Left forelimb (tissue), 1 donor: ENCODE measurements at regions not wholly inside any gene's neighbourhood (a gene's known extent, or its start where the extent isn't known, plus 50 kb on each side); places are given as distances from the start of the nearest gene placed in this dataset.
"Not testable (repeated sequence)": the region's sequence is repeated elsewhere in the genome, so short reads cannot be mapped to it uniquely, and the experiment has no call there.

Source experiments
- DNase-seq: peaks from one replicate; pipeline ENCODE4 v3.0.0-alpha.2; 2018; ENCODE audit warnings: low spot score

DNA sequence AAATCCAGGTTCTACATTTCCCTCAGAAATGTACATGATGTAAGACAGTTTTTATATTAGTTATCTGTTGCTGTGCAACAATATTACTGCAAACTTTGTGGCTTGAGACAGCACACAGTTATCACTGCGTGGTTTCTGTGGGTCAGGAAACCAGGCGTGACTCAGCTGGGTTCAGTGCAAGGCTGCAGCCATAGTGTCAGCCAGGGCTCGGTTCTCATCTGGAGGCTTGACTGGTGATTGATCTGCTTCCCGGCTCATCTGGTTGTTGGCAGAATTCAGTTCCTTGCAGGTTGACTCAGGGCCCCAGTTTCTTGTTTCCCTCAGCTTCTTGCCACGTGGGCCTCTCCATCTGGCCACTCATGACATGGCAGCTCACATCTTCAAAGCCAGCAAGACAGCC lies 146.8 kb upstream of the ROPN1B start:
- DNase-seq, result not testable (repeated sequence)

DNA sequence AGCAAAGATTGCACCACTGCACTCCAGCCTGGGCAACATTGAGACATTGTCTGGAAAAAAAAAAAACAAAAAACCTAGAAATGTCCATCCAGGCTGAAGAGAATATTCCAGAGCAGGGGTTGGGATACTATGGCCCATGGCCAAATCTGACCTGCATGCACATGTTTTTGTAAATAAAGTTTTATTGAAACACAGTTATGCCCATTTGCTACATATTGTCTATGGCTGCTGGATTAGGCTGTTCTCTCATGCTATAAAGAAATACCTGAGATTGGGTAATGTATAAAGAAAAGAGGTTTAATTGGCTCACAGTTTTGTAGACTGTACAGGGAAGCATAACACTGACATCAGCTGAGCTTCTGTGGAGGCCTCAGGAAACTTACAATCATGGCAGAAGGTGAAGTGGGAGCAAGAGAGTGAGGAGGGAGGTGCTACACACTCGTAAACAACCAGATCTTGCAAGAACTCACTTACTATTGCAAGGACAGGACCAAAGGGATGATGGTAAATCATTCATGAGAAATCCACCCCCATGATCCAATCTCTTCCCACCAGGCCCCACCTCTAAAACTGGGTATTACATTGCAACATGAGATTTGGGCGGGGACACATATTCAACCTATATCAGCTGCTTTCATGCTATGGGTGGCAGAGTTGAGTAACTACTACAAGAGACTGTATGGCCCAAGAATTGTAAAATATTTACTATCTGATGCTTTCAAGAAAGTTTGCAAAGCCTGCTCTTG lies 137.8 kb upstream of the ROPN1B start:
- DNase-seq, result not testable (repeated sequence)

DNA sequence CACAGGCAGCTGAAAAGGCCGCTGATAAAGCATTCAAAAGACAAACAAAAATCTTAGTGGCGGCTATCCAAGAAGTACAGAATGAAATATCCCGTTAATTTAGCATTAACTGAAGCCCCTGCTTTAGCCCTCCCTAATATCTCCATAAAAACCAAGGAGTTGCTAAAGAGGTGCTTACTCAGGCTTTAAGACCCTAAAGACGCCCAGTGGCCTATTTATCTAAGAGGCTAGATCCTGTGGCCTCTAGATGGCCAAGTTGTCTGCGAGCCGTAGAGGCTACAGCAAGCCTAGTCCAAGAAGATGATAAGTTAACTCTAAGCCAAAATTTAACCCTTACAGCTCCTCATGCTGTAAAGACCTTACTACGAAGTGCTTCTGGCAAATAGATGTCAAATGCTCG lies 133.4 kb upstream of the ROPN1B start:
- not testable (repeated sequence) for DNase-seq

DNA sequence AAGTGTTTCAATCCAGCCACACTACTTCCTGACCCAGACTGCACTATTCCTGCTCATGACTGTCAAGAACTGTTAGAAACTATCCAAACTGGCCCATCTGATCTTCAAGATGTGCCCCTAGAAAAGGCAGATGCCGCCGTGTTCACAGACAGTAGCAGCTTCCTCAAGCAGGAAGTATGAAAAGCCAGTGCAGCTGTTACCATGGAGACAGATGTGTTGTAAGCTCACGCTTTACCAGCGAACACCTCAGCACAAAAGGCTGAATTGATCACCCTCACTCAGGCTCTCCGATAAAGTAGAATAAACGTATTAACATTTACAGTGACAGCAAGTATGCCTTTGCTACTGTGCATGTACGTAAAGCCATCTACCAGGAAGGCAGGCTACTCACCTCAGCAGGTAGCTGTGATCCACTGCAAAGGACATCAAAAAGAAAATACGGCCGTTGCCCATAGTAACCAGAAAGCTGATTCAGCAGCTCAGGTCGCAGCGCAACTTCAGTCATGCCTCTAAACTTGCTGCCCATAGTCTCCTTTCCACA lies 132.9 kb upstream of the ROPN1B start:
- not testable (repeated sequence) for DNase-seq

DNA sequence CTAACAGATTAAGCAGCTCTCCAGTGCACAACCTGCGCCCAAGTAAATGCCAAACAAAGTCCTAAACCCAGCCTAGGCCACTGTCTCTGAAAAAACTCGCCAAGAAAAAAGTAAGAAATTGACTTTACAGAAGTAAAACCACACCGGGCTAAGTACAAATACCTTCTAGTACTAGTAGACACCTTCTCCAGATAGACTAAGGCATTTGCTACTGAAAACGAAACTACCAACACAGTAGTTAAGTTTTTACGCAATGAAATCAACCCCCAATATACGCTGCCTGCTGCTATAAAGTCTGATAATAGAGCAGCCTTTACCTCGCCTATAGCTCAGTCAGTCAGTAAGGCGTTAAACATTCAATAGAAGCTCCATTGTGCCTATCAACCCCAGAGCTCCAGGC lies 132.2 kb upstream of the ROPN1B start:
- DNase-seq, result not testable (repeated sequence)

DNA sequence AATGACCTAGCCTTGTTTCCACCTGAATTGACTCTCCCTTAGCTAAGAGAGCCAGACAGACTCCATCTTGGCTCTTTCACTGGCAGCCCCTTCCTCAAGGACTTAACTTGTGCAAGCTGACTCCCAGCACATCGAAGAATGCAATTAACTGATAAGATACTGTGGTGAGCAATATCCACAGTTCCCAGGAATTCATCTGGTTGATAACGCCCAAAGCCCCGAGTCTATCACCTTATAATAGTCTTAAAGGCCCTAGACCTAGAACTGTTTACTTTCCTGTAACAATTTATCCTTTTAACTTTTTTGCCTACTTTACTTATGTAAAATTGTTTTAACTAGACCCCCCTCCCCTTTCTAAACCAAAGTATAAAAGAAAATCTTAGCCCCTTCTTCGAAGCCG lies 130.1 kb upstream of the ROPN1B start:
- not testable (repeated sequence) for DNase-seq

DNA sequence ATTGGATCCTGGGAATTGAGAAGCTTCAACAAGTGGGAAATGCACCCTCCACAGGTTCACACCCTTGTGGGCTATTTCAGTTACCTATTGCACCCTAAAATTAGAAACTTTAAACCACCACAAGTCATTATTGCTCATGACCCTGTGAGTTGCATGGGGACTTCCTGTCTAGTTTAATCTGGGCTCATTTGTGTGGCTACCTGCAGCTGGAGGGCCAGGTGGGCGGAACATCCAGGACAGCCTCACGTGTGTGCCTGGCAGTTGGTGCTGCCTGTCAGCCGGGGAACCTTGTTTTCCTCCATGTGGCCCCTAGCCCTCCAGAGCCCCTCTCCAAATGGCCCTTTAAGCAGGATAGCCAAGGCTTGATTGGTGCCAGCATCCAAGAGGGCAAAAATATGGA lies 128.5 kb upstream of the ROPN1B start:
- not testable (repeated sequence) for DNase-seq

DNA sequence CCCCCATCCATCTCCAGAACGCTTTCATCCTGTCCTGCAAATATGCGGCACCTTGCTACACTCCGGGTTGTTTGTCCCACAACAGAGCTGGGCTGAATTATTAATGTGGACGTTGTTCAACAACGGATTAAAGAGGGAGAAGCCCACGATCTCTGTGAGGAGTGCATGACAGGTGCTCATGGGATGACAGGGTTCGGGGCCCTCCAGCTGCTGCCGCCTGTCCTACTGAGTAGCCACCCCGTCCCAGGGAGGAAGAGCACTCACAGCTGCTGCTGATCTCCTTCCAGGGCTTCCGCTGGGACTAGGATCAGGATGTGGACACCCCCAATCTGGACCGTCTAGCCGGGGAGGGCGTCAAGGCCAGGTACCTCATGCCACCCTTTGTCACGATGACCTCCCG lies 121.0 kb upstream of the ROPN1B start:
- not testable (repeated sequence) for DNase-seq

DNA sequence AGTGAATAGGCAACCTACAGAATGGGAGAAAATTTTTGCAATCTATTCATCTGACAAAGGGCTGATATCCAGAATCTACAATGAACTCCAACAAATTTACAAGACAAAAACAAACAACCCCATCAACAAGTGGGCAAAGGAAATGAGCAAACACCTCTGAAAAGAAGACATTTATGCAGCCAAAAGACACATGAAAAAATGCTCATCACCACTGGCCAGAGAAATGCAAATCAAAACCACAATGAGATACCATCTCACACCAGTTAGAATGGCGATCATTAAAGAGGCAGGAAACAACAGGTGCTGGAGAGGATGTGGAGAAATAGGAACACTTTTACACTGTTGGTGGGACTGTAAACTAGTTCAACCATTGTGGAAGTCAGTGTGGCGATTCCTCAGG lies 114.0 kb upstream of the ROPN1B start:
- DNase-seq, result not testable (repeated sequence)

DNA sequence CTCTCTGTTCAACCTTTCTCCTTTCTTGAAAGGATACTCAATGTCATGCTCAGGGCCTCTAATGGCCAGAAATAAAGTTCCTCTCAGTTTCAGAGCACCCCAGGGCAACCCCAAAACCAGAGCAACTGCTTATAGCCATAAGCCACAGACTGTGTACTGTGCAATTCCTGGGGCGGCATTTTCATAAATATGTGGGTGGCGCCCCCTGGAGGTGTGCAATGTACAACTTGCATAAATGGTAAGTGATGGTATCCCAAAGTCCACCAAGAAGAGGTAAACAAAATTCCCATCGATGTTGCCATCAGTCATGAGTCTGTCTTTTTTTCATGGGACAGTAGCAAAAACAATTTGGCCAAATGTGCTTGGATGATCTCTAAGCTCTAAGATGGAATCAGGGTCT lies 108.4 kb upstream of the ROPN1B start:
- DNase-seq, result not testable (repeated sequence)

DNA sequence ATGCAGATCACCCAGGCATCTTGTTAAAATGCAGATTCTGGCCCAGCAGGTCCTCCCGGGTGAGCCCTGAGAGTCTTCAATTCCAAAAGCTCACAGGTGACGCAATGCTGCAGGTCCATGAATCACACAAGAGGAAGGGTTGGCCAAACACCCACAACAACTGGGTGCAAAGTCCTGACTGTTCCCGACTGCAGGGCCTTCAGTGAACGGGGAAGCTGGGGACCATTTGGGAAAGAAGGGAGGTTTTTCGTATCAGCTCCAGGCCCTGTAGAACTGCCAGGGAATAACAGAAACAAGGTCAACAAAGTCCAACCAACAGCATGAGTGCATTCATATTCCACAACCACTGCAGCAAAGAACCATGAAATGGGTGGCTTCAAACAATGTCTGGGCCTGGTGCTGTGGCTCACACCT lies 106.1 kb upstream of the ROPN1B start:
- not testable (repeated sequence) for DNase-seq

DNA sequence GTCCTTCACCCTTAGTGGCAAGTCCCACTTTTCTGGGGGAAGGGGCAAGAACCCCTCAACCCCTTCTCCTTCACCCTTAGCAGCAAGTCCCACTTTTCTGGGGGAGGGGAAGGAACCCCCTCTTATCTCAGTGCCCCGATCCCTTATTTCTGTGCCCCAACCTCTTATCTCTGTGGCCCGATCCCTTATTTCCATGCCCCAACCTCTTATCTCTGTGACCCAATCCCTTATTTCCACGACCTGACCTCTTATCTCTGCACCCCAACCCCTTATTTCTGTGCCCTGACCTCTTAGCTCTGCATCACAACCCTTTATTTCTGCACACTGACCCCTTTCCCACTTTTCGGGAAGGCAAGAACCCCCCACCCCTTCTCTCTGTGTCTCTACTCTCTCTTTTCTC lies 104.4 kb upstream of the ROPN1B start:
- DNase-seq, result not testable (repeated sequence)

DNA sequence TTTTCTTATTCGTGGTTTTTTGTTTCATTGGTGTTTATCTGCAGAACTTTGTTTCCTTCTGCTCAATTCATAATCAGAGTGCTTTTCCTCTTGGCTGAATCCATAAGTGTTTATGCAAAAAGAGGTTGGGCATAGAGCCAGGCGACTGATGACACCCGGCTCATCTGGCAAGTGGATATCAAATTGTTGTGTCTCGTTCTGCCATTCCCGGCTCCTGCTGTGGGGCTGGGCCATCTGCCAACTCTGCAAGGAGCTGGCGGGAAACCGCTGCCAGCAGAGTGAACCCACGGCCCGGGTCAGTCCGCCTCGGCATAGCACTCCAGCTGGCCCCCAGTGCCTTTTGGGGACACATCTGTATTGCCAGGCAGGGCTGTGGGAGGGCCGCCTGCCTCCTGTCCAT lies 83.0 kb upstream of the ROPN1B start:
- peak; percentile 67 for DNase-seq

DNA sequence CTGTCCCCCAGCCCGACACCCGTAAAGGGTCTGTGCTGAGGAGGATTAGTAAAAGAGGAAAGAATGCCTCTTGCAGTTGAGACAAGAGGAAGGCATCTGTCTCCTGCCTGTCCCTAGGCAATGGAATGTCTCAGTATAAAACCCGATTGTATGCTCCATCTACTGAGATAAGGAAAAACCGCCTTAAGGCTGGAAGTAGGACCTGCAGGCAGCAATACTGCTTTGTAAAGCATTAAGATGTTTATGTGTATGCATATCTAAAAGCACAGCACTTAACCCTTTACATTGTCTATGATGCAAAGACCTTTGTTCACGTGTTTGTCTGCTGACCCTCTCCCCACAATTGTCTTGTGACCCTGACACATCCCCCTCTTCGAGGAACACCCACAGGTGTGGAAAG lies 69.8 kb upstream of the ROPN1B start:
- DNase-seq, result not testable (repeated sequence)

DNA sequence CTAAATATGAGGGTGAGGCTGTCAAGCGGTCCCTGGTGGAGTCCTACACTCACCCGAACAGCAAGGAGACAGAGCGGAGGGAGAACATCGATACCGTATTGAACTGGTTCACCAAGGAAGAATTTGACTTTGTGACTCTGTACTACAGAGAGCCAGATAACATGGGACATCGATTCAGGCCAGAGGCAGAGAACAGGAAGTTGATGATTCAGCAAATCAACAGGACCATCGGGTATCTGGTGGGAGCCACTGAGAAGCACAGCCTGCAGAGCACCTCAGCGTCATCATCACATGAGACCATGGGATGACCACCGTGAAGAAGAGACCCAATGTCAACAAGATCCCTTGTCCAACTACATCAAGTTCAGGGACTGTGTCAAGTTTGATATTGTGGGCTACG lies 67.5 kb upstream of the ROPN1B start:
- DNase-seq, result not testable (repeated sequence)

DNA sequence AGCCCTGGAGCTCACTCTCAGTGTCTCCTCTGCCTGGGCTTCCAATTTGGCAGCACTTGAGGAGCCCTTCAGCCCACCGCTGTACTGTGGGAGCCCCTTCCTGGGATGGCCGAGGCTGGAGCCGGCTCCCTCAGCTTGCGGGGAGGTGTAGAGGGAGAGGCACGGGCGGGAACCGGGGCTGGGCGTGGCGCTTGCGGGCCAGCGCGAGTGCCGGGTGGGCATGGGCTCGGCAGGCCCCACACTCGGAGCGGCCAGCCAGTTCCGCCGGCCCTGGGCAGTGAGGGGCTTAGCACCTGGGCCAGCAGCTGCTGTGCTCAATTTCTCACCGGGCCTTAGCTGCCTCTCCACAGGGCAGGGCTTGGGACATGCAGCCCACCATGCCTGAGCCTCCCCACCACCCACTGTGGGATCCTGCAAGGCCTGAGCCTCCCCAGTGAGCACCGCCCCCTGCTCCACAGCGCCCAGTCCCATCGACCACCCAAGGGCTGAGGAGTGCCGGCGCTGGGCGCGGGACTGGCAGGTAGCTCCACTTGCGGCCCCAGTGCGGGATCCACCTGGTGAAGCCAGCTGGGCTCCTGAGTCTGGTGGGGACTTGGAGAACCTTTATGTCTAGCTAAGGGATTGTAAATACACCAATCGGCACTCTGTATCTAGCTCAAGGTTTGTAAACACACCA lies 65.1 kb upstream of the ROPN1B start:
- DNase-seq, result not testable (repeated sequence)

DNA sequence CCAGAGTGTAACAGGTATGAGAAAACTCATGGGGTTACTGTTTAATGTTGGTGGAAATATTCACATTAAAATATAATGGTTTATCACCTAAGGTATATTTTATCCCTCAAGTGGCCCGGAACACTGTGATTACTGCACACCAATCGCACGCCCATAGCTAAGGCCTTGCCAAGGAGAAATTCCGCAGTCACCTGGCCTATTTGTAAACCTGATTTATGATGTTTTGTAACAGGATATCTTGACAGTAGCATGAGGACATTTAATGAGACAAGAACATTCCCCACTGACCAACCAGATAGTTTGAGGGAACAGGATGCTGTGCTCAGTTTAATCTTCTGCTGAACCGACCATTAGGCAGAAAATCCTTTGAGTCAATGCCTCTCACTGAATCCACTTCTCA lies 61.7 kb upstream of the ROPN1B start:
- not testable (repeated sequence) for DNase-seq

DNA sequence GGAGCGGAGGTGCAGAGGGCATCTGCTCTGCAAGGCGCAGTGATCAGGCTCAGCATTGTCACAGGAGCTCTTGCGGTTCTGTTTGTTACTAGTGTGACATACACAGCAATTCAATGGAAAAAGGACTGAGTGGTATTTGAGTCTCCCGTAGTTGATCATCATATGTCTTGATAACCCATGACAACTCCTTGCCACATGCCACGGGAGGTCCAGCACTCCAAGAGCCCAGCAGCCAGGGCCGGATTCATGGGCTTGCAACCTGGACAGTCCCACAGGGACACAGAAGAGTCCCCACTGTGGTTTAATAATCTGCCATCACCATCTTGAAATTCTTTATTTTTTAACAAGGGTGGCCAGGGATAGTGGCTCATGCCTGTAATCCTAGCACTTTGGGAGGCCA lies 58.1 kb upstream of the ROPN1B start:
- not testable (repeated sequence) for DNase-seq

DNA sequence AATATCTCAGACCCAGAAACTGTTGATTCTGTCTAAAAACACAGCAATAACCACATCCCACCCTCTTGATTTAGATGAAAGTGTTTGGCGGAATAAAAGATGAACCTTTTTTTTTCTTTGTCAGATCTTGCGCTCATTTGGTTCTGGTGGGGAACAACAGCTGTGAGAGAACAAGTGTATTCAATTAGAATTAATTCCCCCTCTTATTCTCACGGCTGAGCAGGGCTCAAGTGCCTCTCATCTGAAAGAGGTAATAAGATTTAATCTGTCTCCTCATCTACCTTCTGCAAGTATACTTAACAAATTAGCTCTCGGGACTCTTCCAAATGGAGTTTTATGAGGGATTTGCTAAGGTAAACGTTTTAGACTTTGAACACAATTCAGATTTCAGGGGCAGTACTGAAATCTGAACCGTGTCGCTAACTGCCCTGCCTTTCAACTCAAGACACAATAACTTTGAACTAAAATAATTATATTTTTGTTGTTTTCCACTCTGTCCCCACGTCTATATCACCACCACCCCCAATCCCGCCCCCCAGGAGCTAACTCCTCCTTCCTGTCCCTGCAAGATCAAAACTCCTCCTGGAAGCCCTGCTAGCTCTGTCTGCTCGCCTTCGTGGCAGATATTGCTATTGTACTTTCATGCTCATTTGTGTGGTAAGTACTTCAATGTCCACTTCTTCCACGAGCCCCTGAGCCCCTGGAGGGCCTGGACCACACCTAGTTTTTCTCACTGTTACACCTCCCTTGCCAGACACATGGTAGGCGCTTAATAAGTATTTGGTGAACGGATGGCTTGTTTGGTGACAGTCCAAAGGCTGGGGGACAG lies 54.2 kb upstream of the ROPN1B start:
- DNase-seq, result not testable (repeated sequence)

DNA sequence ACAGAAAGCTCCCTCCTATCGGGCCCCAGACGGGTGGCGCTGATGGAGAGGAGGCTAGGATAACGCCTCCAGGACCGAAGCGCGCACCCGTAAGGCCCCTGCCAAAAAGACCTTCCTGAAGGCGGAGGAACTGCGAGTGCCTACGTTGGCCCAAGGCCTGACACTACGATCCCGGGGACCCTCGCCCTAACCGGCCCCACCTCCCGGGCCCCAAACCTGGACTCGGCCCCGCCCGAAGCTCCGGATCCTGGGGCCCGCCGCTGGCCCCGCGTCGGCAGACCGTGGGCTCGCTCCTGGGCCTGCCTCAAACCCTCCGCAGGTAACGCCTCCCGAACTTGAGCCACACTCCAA lies 53.6 kb upstream of the ROPN1B start:
- peak; percentile 73 for DNase-seq

DNA sequence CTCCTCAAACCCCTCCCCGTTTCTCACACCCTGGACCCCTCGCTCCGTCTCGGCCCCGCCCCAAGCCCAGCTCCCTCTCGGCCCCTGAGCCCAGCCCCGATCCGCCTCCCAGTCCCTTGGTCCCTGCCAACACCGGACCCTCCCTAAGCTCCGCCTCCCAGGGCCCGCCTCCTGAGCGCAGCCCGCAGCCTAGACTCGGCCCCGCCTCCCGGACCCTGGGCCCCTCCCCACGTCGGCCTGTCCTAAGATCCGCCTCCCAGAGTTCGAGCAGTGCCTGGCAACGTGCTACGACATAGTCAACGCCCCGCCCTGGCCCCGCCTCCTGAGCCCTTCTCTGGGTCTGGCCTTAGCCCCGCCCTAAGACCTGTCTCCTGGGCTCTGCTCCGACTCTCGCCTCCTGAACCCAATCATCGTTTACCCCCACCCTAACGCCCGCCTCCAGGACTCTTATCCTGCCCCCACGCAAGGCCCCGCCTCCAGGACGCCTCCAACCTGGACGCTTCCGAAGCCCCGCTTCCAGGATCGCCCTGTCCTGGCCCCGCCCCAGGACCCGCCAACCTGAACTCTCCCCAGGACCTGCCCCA lies 53.1 kb upstream of the ROPN1B start:
- peak; percentile 100 for DNase-seq

DNA sequence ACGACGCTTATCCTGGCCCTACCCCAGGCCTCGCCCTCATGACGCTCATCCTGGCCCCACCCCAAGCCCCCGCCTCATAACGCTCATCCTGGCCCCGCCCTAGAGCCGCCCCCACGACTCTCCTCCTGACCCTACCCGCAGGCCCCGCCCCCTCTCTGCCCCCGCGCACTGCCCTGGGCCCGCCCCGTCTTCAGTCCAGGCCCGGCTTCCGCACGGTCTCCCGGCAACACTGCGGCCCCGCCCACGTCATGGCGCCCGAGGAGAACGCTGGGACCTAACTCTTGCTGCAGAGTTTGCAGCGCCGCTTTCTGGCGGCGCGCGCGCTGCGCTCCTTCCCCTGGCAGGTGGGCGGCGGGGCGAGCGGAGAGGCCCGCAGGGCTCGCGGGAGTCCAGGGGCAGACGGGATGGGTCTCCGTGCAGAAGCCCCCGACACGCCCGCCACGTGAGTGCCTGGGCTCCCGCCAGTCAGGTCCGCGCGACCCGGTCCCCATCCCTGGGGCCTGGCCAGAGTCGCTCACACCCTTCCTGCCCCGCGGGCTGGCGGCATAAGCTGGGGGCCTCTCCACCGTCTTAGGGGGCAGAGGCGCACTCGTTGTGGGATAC lies 52.5 kb upstream of the ROPN1B start:
- DNase-seq, result peak; percentile 99
